IMR-90 (cell line): ENCODE measurements at regions not wholly inside any gene's neighbourhood (a gene's known extent, or its start where the extent isn't known, plus 50 kb on each side); places are given as distances from the start of the nearest gene placed in this dataset.

Experiments used
- ATAC-seq: fragments of 200-7000 bp; cut with Tn5 transposase; 2 replicates; pipeline ENCODE4 v1.9.1; 2020; ENCODE audit warnings: low read depth, mild to moderate bottlenecking, moderate library complexity
- BruUV-seq: library from RNA; stranded (reverse); fragments of 400-500 nt; replicated peaks from 2 replicates; lab custom pipeline; 2021; lab: Mats Ljungman, UMichigan
- CTCF ChIA-PET: fragments of 300-600 bp; formaldehyde crosslinking; extraction: SDS; loops from one replicate; lab custom pipeline; 2021; ENCODE audit warnings: antibody characterized with exemption; lab: Yijun Ruan, JAX
- POLR2A ChIA-PET: fragments of 300-600 bp; sonication (Branson Sonifier 250); formaldehyde crosslinking; loops from one replicate; lab custom pipeline; 2022; ENCODE audit warnings: antibody characterized with exemption; ENCODE audit not compliant: unreplicated experiment; lab: Charles Lee
- DNase-seq: peaks from one replicate; pipeline ENCODE4 v3.0.0; 2013
- H2AFZ ChIP-seq: replicated peaks from 2 replicates; pipeline ENCODE3; 2013; ENCODE audit warnings: low read length, mild to moderate bottlenecking; ENCODE audit not compliant: poor library complexity
- H2AK5ac ChIP-seq: 2 replicates; pipeline ENCODE4 v1.6.1; 2013; ENCODE audit warnings: low read depth, low read length, inconsistent platforms
- H2AK9ac ChIP-seq: replicated peaks from 2 replicates; pipeline ENCODE3; 2013; ENCODE audit warnings: mild to moderate bottlenecking, low read depth, low read length, moderate library complexity; ENCODE audit not compliant: poor library complexity
- H2BK120ac ChIP-seq: 2 replicates; pipeline ENCODE4 v1.6.1; 2013; ENCODE audit warnings: low read depth, low read length, inconsistent platforms
- H2BK15ac ChIP-seq: 3 replicates; pipeline ENCODE4 v1.6.1; 2013; ENCODE audit warnings: low read depth, low read length, inconsistent platforms
- H2BK20ac ChIP-seq: 2 replicates; pipeline ENCODE4 v1.6.1; 2013; ENCODE audit warnings: low read depth, mild to moderate bottlenecking, inconsistent platforms, low read length, moderate library complexity
- H2BK5ac ChIP-seq: 2 replicates; pipeline ENCODE4 v1.6.1; 2013; ENCODE audit warnings: mild to moderate bottlenecking, low read depth, low read length, inconsistent platforms; ENCODE audit not compliant: poor library complexity, severe bottlenecking
- H3K14ac ChIP-seq: replicated peaks from 2 replicates; pipeline ENCODE4 v1.6.1; 2013; ENCODE audit warnings: low read depth, low read length, inconsistent platforms
- H3K18ac ChIP-seq: 2 replicates; pipeline ENCODE4 v1.6.1; 2013; ENCODE audit warnings: low read depth, low read length, control low read depth
- H3K23ac ChIP-seq: 2 replicates; pipeline ENCODE4 v1.6.1; 2013; ENCODE audit warnings: low read depth, low read length, inconsistent platforms
- H3K27ac ChIP-seq: 2 replicates; pipeline ENCODE4 v1.5.1; 2013; ENCODE audit warnings: mild to moderate bottlenecking, control low read depth, low read length; ENCODE audit not compliant: insufficient read depth
- H3K27me3 ChIP-seq: 2 replicates; pipeline ENCODE4 v1.6.1; 2013; ENCODE audit warnings: low read length; ENCODE audit not compliant: control insufficient read depth, insufficient read depth
- H3K36me3 ChIP-seq: 2 replicates; pipeline ENCODE4 v1.6.1; 2013; ENCODE audit warnings: low read length, mixed read lengths; ENCODE audit not compliant: control insufficient read depth, insufficient read depth
- H3K4ac ChIP-seq: 2 replicates; pipeline ENCODE4 v1.6.1; 2013; ENCODE audit warnings: low read depth, low read length, inconsistent platforms
- H3K4me1 ChIP-seq: 2 replicates; pipeline ENCODE4 v1.6.1; 2013; ENCODE audit warnings: low read length, mixed read lengths; ENCODE audit not compliant: control insufficient read depth, insufficient read depth
- H3K4me2 ChIP-seq: 2 replicates; pipeline ENCODE4 v1.6.1; 2013; ENCODE audit warnings: low read depth, mild to moderate bottlenecking, control low read depth, low read length, moderate library complexity
- H3K4me3 ChIP-seq: 2 replicates; pipeline ENCODE4 v1.5.1; 2013; ENCODE audit warnings: low read depth, mild to moderate bottlenecking, control low read depth, low read length, moderate library complexity; ENCODE audit not compliant: insufficient read depth
- H3K56ac ChIP-seq: 2 replicates; pipeline ENCODE4 v1.6.1; 2013; ENCODE audit warnings: low read length, inconsistent platforms; ENCODE audit not compliant: insufficient read depth; ENCODE audit errors: extremely low read depth
- H3K79me1 ChIP-seq, 2 experiments: 2 replicates each; pipeline ENCODE4 v1.6.1; 2013; ENCODE audit warnings: low read length in 2 of 2, inconsistent platforms in 1 of 2, low read depth in 1 of 2
- H3K9ac ChIP-seq: 2 replicates; pipeline ENCODE4 v1.6.1; 2013; ENCODE audit warnings: low read depth, low read length, control low read depth
- H3K9me1 ChIP-seq: 2 replicates; pipeline ENCODE4 v1.6.1; 2013; ENCODE audit warnings: low read length, inconsistent platforms; ENCODE audit not compliant: insufficient read depth
- H3K9me3 ChIP-seq: 2 replicates; pipeline ENCODE4 v1.6.1; 2013; ENCODE audit warnings: low read length; ENCODE audit not compliant: control insufficient read depth, insufficient read depth
- H4K20me1 ChIP-seq: 2 replicates; pipeline ENCODE4 v1.6.1; 2013; ENCODE audit warnings: low read length, inconsistent platforms; ENCODE audit not compliant: insufficient read depth
- H4K5ac ChIP-seq: 2 replicates; pipeline ENCODE4 v1.6.1; 2013; ENCODE audit warnings: mild to moderate bottlenecking, low read depth, low read length, control low read depth
- H4K8ac ChIP-seq, 2 experiments: 2 replicates each; pipeline ENCODE4 v1.6.1; 2013; ENCODE audit warnings: low read depth in 2 of 2, low read length in 2 of 2, control low read depth in 1 of 2, inconsistent platforms in 1 of 2
- H4K91ac ChIP-seq: 2 replicates; pipeline ENCODE4 v1.6.1; 2013; ENCODE audit warnings: low read depth, low read length, inconsistent platforms; ENCODE audit not compliant: insufficient read depth
- BHLHE40 ChIP-seq: fragments of 150-350 bp; IDR thresholded peaks from 2 replicates; pipeline ENCODE4 v1.6.1; 2016; ENCODE audit warnings: mild to moderate bottlenecking, low read depth, low read length
- CEBPB ChIP-seq: IDR thresholded peaks from 2 replicates; pipeline ENCODE4 v1.6.1; 2012; ENCODE audit warnings: low read depth, low read length, improper control_type of control experiment
- CHD1 ChIP-seq: IDR thresholded peaks from 2 replicates; pipeline ENCODE4 v1.6.1; 2012; ENCODE audit warnings: low read depth, low read length, improper control_type of control experiment
- FOS ChIP-seq: fragments of 150-350 bp; IDR thresholded peaks from 2 replicates; pipeline ENCODE4 v1.6.1; 2016; ENCODE audit warnings: low read depth, low read length
- MAFK ChIP-seq: IDR thresholded peaks from 2 replicates; pipeline ENCODE4 v1.6.1; 2012; ENCODE audit warnings: low read depth, low read length, improper control_type of control experiment
- MAZ ChIP-seq: IDR thresholded peaks from 2 replicates; pipeline ENCODE4 v1.6.1; 2012; ENCODE audit warnings: low read depth, mild to moderate bottlenecking, low read length, improper control_type of control experiment, moderate library complexity, borderline replicate concordance
- MXI1 ChIP-seq: IDR thresholded peaks from 2 replicates; pipeline ENCODE4 v1.6.1; 2012; ENCODE audit warnings: low read depth, mild to moderate bottlenecking, low read length, moderate library complexity, borderline replicate concordance
- NFE2L2 ChIP-seq: fragments of 150-350 bp; IDR thresholded peaks from 2 replicates; pipeline ENCODE4 v1.6.1; 2016; ENCODE audit warnings: low read depth, mild to moderate bottlenecking, low read length
- POLR2A ChIP-seq: IDR thresholded peaks from 2 replicates; pipeline ENCODE4 v1.6.1; 2012; ENCODE audit warnings: mild to moderate bottlenecking, low read depth, low read length
- RAD21 ChIP-seq: IDR thresholded peaks from 2 replicates; pipeline ENCODE4 v1.6.1; 2012; ENCODE audit warnings: low read length, improper control_type of control experiment
- RCOR1 ChIP-seq: IDR thresholded peaks from 2 replicates; pipeline ENCODE4 v1.6.1; 2012; ENCODE audit warnings: mild to moderate bottlenecking, low read length, improper control_type of control experiment; ENCODE audit not compliant: insufficient replicate concordance
- RFX5 ChIP-seq: IDR thresholded peaks from 2 replicates; pipeline ENCODE4 v1.8.0; 2012; ENCODE audit warnings: low read depth, mild to moderate bottlenecking, low read length, moderate library complexity
- SMC3 ChIP-seq: fragments of 150-350 bp; IDR thresholded peaks from 2 replicates; pipeline ENCODE4 v1.6.1; 2016; ENCODE audit warnings: low read depth, mild to moderate bottlenecking, antibody characterized with exemption, low read length, moderate library complexity
- WGBS, 2 experiments: methylation state at CpG; one replicate each; pipeline versions ENCODE4 v1.1.5 to v1.1.7; 2013; ENCODE audit warnings: missing lambda C conversion rate in 2 of 2; ENCODE audit not compliant: insufficient read length in 1 of 2; ENCODE audit errors: extremely low coverage in 2 of 2; 5-methylcytosine and 5-hydroxymethylcytosine counted together
- dilution Hi-C: fragments of 300-500 bp; cut with HindIII; formaldehyde crosslinking; loops from one replicate; pipeline ENCODE4 v1.14.3; 2018; ENCODE audit warnings: low sequenced_read_pairs; ENCODE audit not compliant: unreplicated experiment
- in situ Hi-C: fragments of 300-500 bp; cut with MboI; formaldehyde crosslinking; loops from 3 replicates; pipeline ENCODE4 v1.14.3; 2019; ENCODE audit warnings: low sequenced_read_pairs, inconsistent platforms, mixed read lengths
- intact Hi-C: fragments of 100-400 bp; cut with micrococcal nuclease; formaldehyde crosslinking; loops from 2 replicates; pipeline ENCODE4 v1.10.0; 2022
- TF ChIP-seq, protein P1 (sequence below): fragments of 150-350 bp; IDR thresholded peaks from 2 replicates; pipeline ENCODE4 v1.6.1; 2016; ENCODE audit warnings: low read depth, mild to moderate bottlenecking, low read length, moderate library complexity, borderline replicate concordance
- TF ChIP-seq, protein P2 (sequence below): fragments of 150-350 bp; IDR thresholded peaks from 2 replicates; pipeline ENCODE4 v1.6.1; 2017; ENCODE audit warnings: mild to moderate bottlenecking, antibody characterized with exemption, low read length, low read depth
- TF ChIP-seq, protein P3 (sequence below): conservative IDR thresholded peaks from 2 replicates; pipeline ENCODE4 v1.5.1; 2012; ENCODE audit warnings: mild to moderate bottlenecking, low read depth, low read length, improper control_type of control experiment

DNA sequence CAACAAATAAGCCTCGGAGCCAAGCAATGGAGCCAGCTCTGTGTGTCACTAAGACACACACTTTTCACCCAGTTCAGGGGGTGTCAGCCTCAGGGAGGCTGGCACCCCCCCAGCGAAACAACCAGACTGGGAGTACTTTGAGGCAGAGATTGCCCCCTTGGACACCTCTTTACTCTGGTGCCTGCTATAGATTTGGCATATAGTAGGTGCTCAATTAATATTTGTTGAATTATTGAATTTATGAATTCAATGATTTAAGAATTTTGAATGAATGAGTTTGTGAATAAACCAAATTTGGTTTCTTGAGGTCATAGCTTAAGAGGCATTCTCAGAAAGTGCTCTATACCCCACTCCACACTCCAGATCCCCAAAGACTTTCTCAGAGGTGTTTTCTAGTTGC lies 70.3 kb downstream of the OLIG1 start:
- intact Hi-C loops (no loop called here), dilution Hi-C loops (no loop called here), in situ Hi-C loops (no loop called here)
- no peak overlapping the region for H3K4ac ChIP-seq
- no peak overlapping the region for H3K56ac ChIP-seq
- H2BK120ac ChIP-seq = no peak overlapping the region
- H3K9me3 ChIP-seq = no peaks in the 10 kb centered on the region
- no peak for DNase-seq
- H3K4me1 ChIP-seq = no peaks in the 10 kb centered on the region
- no peak overlapping the region for H3K4me3 ChIP-seq
- H3K79me1 ChIP-seq = no peaks in the 10 kb centered on the region
- H2AK9ac ChIP-seq = no peak overlapping the region
- H3K36me3 ChIP-seq = no peaks in the 10 kb centered on the region
- ChIA-PET CTCF (no interaction called here), POLR2A (no interaction called here)
- H3K18ac ChIP-seq = no peak overlapping the region
- no peak overlapping the region for H3K27ac ChIP-seq
- no peak overlapping the region for H4K8ac ChIP-seq
- no CpG with 5 or more reads among the region's 2 CpGs for WGBS, 2 experiments
- BruUV-seq = no TSS peak
- no peak overlapping the region for H3K23ac ChIP-seq
- TF ChIP-seq, protein P1, sequence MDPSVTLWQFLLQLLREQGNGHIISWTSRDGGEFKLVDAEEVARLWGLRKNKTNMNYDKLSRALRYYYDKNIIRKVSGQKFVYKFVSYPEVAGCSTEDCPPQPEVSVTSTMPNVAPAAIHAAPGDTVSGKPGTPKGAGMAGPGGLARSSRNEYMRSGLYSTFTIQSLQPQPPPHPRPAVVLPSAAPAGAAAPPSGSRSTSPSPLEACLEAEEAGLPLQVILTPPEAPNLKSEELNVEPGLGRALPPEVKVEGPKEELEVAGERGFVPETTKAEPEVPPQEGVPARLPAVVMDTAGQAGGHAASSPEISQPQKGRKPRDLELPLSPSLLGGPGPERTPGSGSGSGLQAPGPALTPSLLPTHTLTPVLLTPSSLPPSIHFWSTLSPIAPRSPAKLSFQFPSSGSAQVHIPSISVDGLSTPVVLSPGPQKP = no peak
- TF ChIP-seq MAZ (no peak), NFE2L2 (no peak), CHD1 (no peak), MXI1 (no peak), MAFK (no peak), RCOR1 (no peak), RFX5 (no peak), CEBPB (no peak), FOS (no peak), BHLHE40 (no peak), POLR2A (no peak), RAD21 (no peak), SMC3 (no peak)
- TF ChIP-seq, protein P2, sequence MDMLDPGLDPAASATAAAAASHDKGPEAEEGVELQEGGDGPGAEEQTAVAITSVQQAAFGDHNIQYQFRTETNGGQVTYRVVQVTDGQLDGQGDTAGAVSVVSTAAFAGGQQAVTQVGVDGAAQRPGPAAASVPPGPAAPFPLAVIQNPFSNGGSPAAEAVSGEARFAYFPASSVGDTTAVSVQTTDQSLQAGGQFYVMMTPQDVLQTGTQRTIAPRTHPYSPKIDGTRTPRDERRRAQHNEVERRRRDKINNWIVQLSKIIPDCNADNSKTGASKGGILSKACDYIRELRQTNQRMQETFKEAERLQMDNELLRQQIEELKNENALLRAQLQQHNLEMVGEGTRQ = no peak
- TF ChIP-seq, protein P3, sequence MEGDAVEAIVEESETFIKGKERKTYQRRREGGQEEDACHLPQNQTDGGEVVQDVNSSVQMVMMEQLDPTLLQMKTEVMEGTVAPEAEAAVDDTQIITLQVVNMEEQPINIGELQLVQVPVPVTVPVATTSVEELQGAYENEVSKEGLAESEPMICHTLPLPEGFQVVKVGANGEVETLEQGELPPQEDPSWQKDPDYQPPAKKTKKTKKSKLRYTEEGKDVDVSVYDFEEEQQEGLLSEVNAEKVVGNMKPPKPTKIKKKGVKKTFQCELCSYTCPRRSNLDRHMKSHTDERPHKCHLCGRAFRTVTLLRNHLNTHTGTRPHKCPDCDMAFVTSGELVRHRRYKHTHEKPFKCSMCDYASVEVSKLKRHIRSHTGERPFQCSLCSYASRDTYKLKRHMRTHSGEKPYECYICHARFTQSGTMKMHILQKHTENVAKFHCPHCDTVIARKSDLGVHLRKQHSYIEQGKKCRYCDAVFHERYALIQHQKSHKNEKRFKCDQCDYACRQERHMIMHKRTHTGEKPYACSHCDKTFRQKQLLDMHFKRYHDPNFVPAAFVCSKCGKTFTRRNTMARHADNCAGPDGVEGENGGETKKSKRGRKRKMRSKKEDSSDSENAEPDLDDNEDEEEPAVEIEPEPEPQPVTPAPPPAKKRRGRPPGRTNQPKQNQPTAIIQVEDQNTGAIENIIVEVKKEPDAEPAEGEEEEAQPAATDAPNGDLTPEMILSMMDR = no peak
- no peak overlapping the region for H4K91ac ChIP-seq
- H2BK5ac ChIP-seq = no peak overlapping the region
- H2BK15ac ChIP-seq = no peak overlapping the region
- no peak overlapping the region for H2AFZ ChIP-seq
- no peak overlapping the region for H3K4me2 ChIP-seq
- H4K20me1 ChIP-seq = no peaks in the 10 kb centered on the region
- H4K5ac ChIP-seq = no peak overlapping the region
- H3K9ac ChIP-seq = no peak overlapping the region
- H3K14ac ChIP-seq = no peak overlapping the region
- no peak overlapping the region for H2BK20ac ChIP-seq
- ATAC-seq = no peak
- H3K9me1 ChIP-seq = no peaks in the 10 kb centered on the region
- H2AK5ac ChIP-seq = no peak overlapping the region
- peaks cover 40% of the 10 kb centered on the region for H3K27me3 ChIP-seq
